ENCODE measurements at regions not wholly inside any gene's neighbourhood (a gene's known extent, or its start where the extent isn't known, plus 50 kb on each side); places are given as distances from the start of the nearest gene placed in this dataset.

- DNase-seq (ENCODE audit: low read depth), result no peak
- no peak overlapping the region for H3K4me3 ChIP-seq (ENCODE audit: low read depth, low read length)
- TF ChIP-seq CTCF (IDR thresholded peaks at IDR 0.05; ENCODE audit: control insufficient read depth, extremely low read depth, insufficient read depth), result no peak
Measured at GRCh38 chr10:111410740-111411139, 333.9 kb downstream of the ADRA2A start.

- no peak for TF ChIP-seq CTCF (IDR thresholded peaks at IDR 0.05; ENCODE audit: control insufficient read depth, extremely low read depth, insufficient read depth)
- DNase-seq (ENCODE audit: low read depth), result no peak
- no peak overlapping the region for H3K4me3 ChIP-seq (ENCODE audit: low read depth, low read length)
Measured at GRCh38 chr10:111425459-111425858, 348.6 kb downstream of the ADRA2A start.

- no peak for TF ChIP-seq CTCF (IDR thresholded peaks at IDR 0.05; ENCODE audit: control insufficient read depth, extremely low read depth, insufficient read depth)
Measured at GRCh38 chr10:111429288-111430028, 352.6 kb downstream of the ADRA2A start.

GRCh38 chr10:111430070-111430469 is 353.2 kb downstream of the ADRA2A start:
- DNase-seq (ENCODE audit: low read depth), result no peak
- TF ChIP-seq CTCF (IDR thresholded peaks at IDR 0.05; ENCODE audit: control insufficient read depth, extremely low read depth, insufficient read depth), result no peak
- H3K4me3 ChIP-seq (ENCODE audit: low read depth, low read length), result no peak overlapping the region

More at GRCh38 chr10:111429288-111430028, 352.6 kb downstream of the ADRA2A start:
- no peak for DNase-seq (ENCODE audit: low read depth)
- no peak overlapping the region for H3K4me3 ChIP-seq (ENCODE audit: low read depth, low read length)

- TF ChIP-seq CTCF (IDR thresholded peaks at IDR 0.05; ENCODE audit: control insufficient read depth, extremely low read depth, insufficient read depth), result no peak
- DNase-seq (ENCODE audit: low read depth), result no peak
- no peak overlapping the region for H3K4me3 ChIP-seq (ENCODE audit: low read depth, low read length)
Measured at GRCh38 chr10:111432588-111432987, 355.8 kb downstream of the ADRA2A start.

GRCh38 chr10:111435871-111436270 is 359.0 kb downstream of the ADRA2A start:
- TF ChIP-seq CTCF (IDR thresholded peaks at IDR 0.05; ENCODE audit: control insufficient read depth, extremely low read depth, insufficient read depth), result no peak
- H3K4me3 ChIP-seq (ENCODE audit: low read depth, low read length), result no peak overlapping the region
- no peak for DNase-seq (ENCODE audit: low read depth)

All from LNCaP clone FGC (cell line).